Body of pancreas (tissue), 4 donors: ENCODE measurements at regions not wholly inside any gene's neighbourhood (a gene's known extent, or its start where the extent isn't known, plus 50 kb on each side); places are given as distances from the start of the nearest gene placed in this dataset.

ENCODE experiments used
- ATAC-seq: fragments of 150-250 bp; one replicate; pipeline ENCODE4 v1.9.1; 2016
- DNase-seq, 4 donors: peaks; one replicate each; pipeline ENCODE4 v3.0.0-alpha.2; 2019
- H3K27ac ChIP-seq, 4 donors: fragments of 200-600 bp; sonication (generic); 1 replicate in 3 of 4; 2 replicates in 1 of 4; pipeline versions ENCODE4 v1.5.1 to v1.6.1; 2016 to 2019; ENCODE audit warnings: mild to moderate bottlenecking in 1 of 4, mixed read lengths in 1 of 4, moderate library complexity in 1 of 4
- H3K27me3 ChIP-seq, 2 donors: fragments of 200-600 bp; sonication (generic); one replicate each; pipeline ENCODE4 v1.6.0; 2016; ENCODE audit warnings: mild to moderate bottlenecking in 1 of 2
- H3K36me3 ChIP-seq, 2 donors: fragments of 200-600 bp; sonication (generic); replicated peaks in 1 of 2; 2 replicates each; pipeline ENCODE4 v1.5.1; 2016; ENCODE audit warnings: low read depth in 2 of 2; ENCODE audit not compliant: insufficient read depth in 1 of 2
- H3K4me1 ChIP-seq: fragments of 200-600 bp; sonication (generic); one replicate; pipeline ENCODE4 v1.6.0; 2016
- H3K4me3 ChIP-seq, 2 donors: fragments of 200-600 bp; sonication (generic); 1 replicate in 1 of 2; 2 replicates in 1 of 2; pipeline ENCODE4 v1.5.1; 2016 to 2019
- H3K9me3 ChIP-seq, 3 donors: fragments of 200-600 bp; sonication (generic); 1 replicate in 2 of 3; 2 replicates in 1 of 3; pipeline ENCODE4 v1.5.1; 2016
- POLR2A ChIP-seq, 3 donors: fragments of 450-650 bp; IDR thresholded peaks; one replicate each; pipeline ENCODE4 v1.6.1; 2016; ENCODE audit warnings: antibody characterized with exemption in 3 of 3, mild to moderate bottlenecking in 2 of 3
- WGBS, 2 donors: methylation state at CpG; one replicate each; pipeline ENCODE4 v1.1.5; 2017; 5-methylcytosine and 5-hydroxymethylcytosine counted together
- intact Hi-C: fragments of 100-400 bp; cut with DNase I; formaldehyde crosslinking; loops from one replicate; pipeline ENCODE4 v1.15.1; 2023
- TF ChIP-seq, protein P1 (sequence below), 7 experiments: fragments of 450-650 bp in 4 of 7; fragments of 200-600 bp in 3 of 7; sonication (generic) in 3 of 7; IDR thresholded peaks; one replicate each; pipeline ENCODE4 v1.5.1; 2016 to 2019; ENCODE audit warnings: antibody characterized with exemption in 7 of 7

DNA sequence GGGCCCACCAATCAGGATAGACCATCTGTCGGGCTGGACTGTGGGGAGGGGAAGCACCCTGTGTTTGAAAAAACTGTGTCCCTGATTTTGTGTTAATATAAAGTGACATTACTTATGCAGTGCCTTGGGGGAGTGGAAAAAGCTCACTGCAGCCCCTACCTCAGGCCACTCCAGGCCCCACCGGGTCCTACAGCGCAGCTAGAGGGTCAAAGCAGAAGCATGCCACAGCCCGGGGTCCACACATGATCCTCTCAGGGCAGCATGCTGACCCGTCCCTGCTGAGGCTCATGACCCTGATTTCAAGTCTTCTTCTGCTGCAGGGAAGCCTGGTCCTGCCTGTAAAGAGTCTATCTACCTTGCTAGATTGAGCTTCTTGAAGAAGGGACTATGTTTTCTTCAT lies 133.0 kb upstream of the PLCB4 start:
- no peaks in the 10 kb centered on the region for H3K4me1 ChIP-seq
- intact Hi-C loops: no loop called here
- no peaks in the 10 kb centered on the region for H3K9me3 ChIP-seq
- H3K36me3 ChIP-seq: no peaks in the 10 kb centered on the region
- 85 to 86% methylated on average over 5 of the region's 5 CpGs for WGBS, 2 donors
- H3K27ac ChIP-seq: no peak overlapping the region
- H3K27me3 ChIP-seq: no peaks in the 10 kb centered on the region
- ATAC-seq (no peak), DNase-seq (no peak)
- no peak for TF ChIP-seq POLR2A (IDR thresholded peaks at IDR 0.05)
- TF ChIP-seq, protein P1, sequence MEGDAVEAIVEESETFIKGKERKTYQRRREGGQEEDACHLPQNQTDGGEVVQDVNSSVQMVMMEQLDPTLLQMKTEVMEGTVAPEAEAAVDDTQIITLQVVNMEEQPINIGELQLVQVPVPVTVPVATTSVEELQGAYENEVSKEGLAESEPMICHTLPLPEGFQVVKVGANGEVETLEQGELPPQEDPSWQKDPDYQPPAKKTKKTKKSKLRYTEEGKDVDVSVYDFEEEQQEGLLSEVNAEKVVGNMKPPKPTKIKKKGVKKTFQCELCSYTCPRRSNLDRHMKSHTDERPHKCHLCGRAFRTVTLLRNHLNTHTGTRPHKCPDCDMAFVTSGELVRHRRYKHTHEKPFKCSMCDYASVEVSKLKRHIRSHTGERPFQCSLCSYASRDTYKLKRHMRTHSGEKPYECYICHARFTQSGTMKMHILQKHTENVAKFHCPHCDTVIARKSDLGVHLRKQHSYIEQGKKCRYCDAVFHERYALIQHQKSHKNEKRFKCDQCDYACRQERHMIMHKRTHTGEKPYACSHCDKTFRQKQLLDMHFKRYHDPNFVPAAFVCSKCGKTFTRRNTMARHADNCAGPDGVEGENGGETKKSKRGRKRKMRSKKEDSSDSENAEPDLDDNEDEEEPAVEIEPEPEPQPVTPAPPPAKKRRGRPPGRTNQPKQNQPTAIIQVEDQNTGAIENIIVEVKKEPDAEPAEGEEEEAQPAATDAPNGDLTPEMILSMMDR (IDR thresholded peaks at IDR 0.05): no peak
- no peak overlapping the region for H3K4me3 ChIP-seq

DNA sequence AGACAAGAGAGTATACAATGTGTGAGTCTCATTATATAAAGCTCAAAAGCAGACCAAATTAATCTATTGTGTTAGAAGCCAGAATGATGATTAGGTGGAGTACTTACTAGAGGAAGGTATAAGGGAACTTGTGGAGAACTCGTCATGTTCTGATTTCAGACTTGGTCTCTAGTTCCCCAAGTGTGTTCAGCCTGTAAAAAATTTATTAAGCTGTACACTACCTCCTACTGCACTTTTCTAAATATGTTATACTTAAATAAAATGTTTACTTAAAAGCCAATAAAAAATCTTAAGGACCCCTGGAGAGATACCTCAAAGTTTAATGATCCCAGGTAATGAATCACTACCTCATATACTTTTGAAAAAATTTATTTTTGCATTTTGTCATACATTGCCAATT lies 130.4 kb upstream of the PLCB4 start:
- H3K9me3 ChIP-seq: no peaks in the 10 kb centered on the region
- H3K27ac ChIP-seq: no peak overlapping the region
- H3K27me3 ChIP-seq: no peaks in the 10 kb centered on the region
- ATAC-seq (no peak), DNase-seq (no peak)
- H3K4me3 ChIP-seq: no peak overlapping the region
- intact Hi-C loops: no loop called here
- no peaks in the 10 kb centered on the region for H3K4me1 ChIP-seq
- TF ChIP-seq POLR2A (IDR thresholded peaks at IDR 0.05): no peak
- 73% methylated on average over 1 of the region's 1 CpG for WGBS, 2 donors
- H3K36me3 ChIP-seq: no peaks in the 10 kb centered on the region

DNA sequence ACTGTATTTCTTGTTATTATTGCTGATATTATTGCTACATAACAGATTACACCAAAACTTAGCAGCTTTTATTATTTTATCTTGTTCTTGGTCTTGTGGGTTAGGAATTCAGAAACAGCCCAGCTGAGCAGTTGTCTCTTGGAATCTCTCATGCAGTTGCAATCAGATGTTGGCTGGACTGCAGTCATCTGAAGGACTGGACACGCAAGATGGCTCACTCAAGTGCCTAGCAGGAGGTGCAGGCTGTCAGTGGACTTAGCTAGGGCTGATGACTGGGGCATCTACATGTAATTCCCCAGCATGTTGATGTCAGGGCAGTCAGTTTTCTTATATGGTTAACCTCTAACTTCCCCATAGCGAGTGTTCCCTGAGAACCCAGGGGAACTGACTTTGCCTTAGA lies 128.6 kb upstream of the PLCB4 start:
- no peaks in the 10 kb centered on the region for H3K27me3 ChIP-seq
- DNase-seq (peak in 1 of 4 donors; percentile 7), ATAC-seq (no peak)
- H3K36me3 ChIP-seq: no peaks in the 10 kb centered on the region
- TF ChIP-seq, protein P1 (IDR thresholded peaks at IDR 0.05): no peak
- TF ChIP-seq POLR2A (IDR thresholded peaks at IDR 0.05): no peak
- intact Hi-C loops: no loop called here
- no peaks in the 10 kb centered on the region for H3K9me3 ChIP-seq
- 71 to 91% methylated on average over 1 to 2 of the region's 2 CpGs for WGBS, 2 donors
- no peak overlapping the region for H3K4me3 ChIP-seq
- no peak overlapping the region for H3K27ac ChIP-seq
- no peaks in the 10 kb centered on the region for H3K4me1 ChIP-seq

DNA sequence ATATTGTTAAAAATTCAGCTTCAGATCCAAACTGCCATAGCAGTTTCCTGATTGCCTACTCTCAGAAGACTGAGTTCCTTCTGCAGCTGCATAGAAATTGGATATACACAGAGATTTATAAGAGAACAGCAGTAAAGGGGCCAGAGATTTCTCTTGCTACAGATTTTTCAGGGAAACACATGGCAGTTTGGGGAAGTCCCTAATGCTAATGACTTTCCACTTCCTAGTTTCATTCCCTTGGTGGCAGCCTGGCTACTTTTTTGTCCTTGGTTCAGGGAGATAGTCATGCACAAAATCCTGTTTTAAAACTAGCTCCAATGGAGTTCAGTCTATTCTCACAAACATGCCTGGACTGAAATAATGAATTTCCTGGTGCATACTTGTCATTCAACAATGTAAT lies 125.3 kb upstream of the PLCB4 start:
- intact Hi-C loops: no loop called here
- Histone ChIP-seq H3K9me3 (no peaks in the 10 kb centered on the region), H3K4me1 (no peaks in the 10 kb centered on the region), H3K4me3 (no peak overlapping the region), H3K27me3 (no peaks in the 10 kb centered on the region), H3K36me3 (no peaks in the 10 kb centered on the region), H3K27ac (no peak overlapping the region)
- DNase-seq: no peak
- TF ChIP-seq POLR2A (IDR thresholded peaks at IDR 0.05): no peak
- TF ChIP-seq, protein P1 (IDR thresholded peaks at IDR 0.05): no peak
- ATAC-seq: no peak

DNA sequence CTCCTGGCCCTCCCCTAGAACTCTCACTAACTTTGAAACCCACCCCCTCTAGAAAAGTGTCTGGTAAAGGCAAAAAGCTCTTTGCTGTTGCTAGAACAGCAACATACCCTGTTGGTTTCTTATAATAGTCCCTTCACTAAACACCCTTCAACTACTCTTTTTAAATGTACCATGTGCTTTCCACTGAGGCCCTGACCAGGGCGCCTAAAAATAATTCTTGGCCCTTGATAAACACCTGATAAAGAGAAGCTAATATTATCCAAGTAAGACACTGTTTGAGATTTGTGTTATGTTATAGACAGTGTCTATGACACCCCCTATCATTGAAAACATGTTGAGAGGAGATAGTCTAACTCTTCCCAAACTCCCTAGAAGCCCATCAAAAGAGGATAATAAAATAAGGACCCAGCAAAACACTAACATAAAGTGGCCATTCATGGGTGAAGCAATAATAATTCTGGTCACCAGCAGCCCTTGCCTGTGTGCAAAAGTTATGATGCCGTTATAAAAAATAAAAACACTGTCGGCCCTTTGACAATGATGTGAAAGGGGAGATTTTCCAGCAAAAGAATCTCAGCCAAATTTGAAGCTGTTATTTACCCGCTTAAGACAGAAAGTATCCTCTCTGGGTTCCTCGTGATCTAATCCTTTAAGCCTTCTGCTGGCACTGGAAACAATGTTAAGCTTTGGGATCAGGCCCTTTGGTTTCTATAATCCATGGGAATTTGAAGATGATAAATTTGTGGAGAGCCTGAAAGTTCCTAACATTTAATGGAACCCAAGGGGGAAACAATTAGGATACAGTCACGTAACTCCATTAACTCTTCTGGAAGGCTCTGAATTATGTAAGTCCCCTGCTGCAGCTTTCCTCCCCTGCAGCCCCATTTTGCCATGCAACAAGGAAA lies 122.6 kb upstream of the PLCB4 start:
- Histone ChIP-seq H3K4me1 (no peaks in the 10 kb centered on the region), H3K36me3 (no peaks in the 10 kb centered on the region), H3K27me3 (no peaks in the 10 kb centered on the region), H3K4me3 (no peak overlapping the region), H3K27ac (no peak overlapping the region), H3K9me3 (no peaks in the 10 kb centered on the region)
- 74 to 82% methylated on average over 6 of the region's 6 CpGs for WGBS, 2 donors
- intact Hi-C loops: no loop called here
- no peak for ATAC-seq
- no peak for TF ChIP-seq POLR2A (IDR thresholded peaks at IDR 0.05)
- TF ChIP-seq, protein P1 (IDR thresholded peaks at IDR 0.05): no peak
- DNase-seq: no peak
